HG02798 (cell line): ENCODE measurements at regions not wholly inside any gene's neighbourhood (a gene's known extent, or its start where the extent isn't known, plus 50 kb on each side); places are given as distances from the start of the nearest gene placed in this dataset.
A peak's percentile ranks its signal among the peaks of the same experiment; 100 is the strongest.
"Not testable (repeated sequence)": the region's sequence is repeated elsewhere in the genome, so short reads cannot be mapped to it uniquely, and the experiment has no call there.

Experiments
- ATAC-seq: cut with Tn5 transposase; IDR thresholded peaks from one replicate; pipeline ENCODE4 v1.9.1; 2021; ENCODE audit warnings: mild to moderate bottlenecking; ENCODE audit not compliant: unreplicated experiment, poor library complexity

DNA sequence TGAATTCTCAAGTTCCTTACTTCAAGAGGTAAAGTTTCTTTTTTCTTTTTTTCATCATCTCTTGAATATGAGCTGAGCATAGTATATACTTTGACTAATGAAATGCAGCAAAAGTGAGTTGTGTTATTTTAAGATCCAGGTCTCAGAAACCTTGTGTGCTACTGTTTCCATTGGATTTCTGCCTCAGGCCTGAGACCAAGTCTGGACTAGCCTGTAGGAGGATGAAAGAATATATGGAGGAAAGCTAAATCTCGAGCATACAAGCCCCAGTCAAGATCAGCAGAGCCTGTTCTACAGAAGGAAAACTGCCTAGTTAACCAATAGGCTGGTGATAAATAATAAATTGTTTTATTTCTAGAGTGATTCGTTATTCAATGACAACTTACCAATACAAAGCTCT lies 652.5 kb downstream of the C12orf50 start:
- no peak for ATAC-seq

DNA sequence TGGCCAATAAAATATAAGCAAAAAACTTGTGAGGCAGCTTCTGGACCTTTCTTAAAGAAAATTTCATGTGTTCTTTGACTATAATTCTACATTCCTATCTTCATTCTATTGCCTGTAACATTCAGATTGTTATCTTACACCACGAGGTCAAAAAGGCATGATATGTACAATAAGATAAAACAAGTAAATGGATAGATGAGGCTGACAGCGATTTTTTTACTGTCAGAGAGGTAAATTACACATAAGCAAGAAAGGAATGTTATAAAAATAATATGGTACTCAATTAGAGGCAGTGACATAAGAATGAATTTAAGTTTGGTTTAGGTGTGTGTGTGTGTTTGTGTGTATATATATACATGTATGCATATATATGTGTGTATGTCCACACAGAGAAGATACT lies 660.0 kb downstream of the C12orf50 start:
- ATAC-seq: no peak

- no peak for ATAC-seq
Observed at GRCh38 chr12:87368259-87368658, 660.9 kb downstream of the C12orf50 start.

- no peak for ATAC-seq
Observed at GRCh38 chr12:87365423-87365822, 663.8 kb downstream of the C12orf50 start.

- peak; percentile 37 for ATAC-seq
Observed at GRCh38 chr12:87363497-87364084, 665.6 kb downstream of the C12orf50 start.

GRCh38 chr12:87349681-87350080 lies 679.5 kb downstream of the C12orf50 start:
- ATAC-seq: no peak

GRCh38 chr12:87348071-87348470 lies 681.1 kb downstream of the C12orf50 start:
- no peak for ATAC-seq

GRCh38 chr12:87344699-87345098 lies 684.5 kb downstream of the C12orf50 start:
- ATAC-seq: no peak

GRCh38 chr12:87338681-87339080 lies 690.5 kb downstream of the C12orf50 start:
- ATAC-seq: no peak

GRCh38 chr12:87336814-87337336 lies 692.3 kb downstream of the C12orf50 start:
- ATAC-seq: no peak

DNA sequence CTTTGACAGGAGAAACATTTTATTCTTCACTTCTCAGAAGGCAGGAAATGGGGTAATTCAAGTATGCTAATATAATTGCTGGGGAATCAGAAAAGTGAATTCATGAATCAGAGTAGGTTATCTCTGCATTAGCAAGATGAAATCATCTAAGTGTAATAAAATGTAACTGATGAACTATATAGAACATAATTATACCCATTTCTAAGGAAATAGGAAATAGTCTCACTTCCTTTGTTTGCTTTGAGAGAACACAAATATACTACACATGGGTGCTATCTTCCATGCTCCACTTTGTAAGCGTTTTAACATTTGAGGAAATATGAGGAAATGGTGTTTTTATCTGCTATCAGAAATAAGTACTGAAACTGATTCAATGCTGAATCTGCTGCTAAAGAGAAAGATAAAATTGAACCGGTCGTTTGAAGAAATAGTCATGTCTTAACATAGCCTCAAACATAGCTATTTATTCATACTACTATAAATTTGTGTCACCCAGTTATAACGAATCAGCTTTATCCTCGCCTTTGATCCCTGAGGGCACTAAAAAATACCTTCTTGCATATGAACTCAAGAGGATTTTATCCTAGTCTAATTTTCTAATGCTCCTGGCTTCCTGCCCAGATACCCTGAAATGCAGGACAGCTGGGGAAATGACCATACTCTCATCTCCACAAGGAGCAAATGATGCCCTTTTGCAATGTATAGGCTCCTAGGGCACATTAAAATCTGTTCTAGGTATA lies 696.0 kb downstream of the C12orf50 start:
- ATAC-seq: no peak

GRCh38 chr12:87330071-87330555 lies 699.1 kb downstream of the C12orf50 start:
- not testable (repeated sequence) for ATAC-seq

DNA sequence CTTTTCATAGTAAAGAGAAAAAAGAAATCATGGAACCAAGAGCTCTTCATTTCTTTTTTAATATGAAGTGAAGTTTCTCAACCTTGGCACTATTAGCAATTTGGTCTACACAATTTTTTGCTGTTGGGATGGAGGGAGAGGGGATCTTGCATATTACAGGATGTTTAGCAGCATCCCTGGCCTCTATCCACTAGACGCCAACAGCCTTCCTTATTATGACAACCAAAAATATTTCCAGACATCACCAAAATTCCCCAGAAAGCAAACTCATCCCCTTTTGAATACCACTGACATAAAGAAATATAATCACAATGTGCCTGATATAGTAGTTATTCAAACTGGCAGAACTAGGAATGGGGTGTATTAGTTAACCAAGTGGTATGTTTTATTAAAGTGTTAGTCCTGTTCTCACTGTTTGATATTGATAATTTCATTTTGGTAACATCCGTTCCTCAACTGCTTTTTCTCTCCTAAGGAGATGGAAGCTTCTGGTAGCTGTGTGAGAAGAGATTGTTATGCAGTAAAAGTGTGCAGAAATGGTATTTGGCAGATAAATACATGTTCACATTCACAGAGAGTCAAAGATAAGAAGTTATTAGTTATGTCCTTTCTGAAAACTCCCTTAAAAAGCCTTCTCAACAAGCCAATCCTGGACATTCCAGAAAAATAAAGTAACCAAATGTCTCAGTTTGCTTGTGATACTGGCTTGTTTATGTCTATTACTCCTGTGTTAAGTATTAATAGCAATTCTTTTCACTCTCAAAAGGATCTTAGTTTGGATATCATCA lies 699.9 kb downstream of the C12orf50 start:
- ATAC-seq: no peak

GRCh38 chr12:87323369-87323768 lies 705.8 kb downstream of the C12orf50 start:
- ATAC-seq: no peak

- ATAC-seq: no peak
Observed at GRCh38 chr12:87320724-87321123, 708.5 kb downstream of the C12orf50 start.

GRCh38 chr12:87317302-87317701 lies 711.9 kb downstream of the C12orf50 start:
- no peak for ATAC-seq

GRCh38 chr12:87311206-87311605 lies 718.0 kb downstream of the C12orf50 start:
- peak; percentile 77 for ATAC-seq

GRCh38 chr12:87310126-87310525 lies 719.1 kb downstream of the C12orf50 start:
- no peak for ATAC-seq

- ATAC-seq: peak; percentile 54
Observed at GRCh38 chr12:87305481-87305880, 723.7 kb downstream of the C12orf50 start.

GRCh38 chr12:87304406-87304805 lies 724.8 kb downstream of the C12orf50 start:
- no peak for ATAC-seq
